ENCODE measurements at regions not wholly inside any gene's neighbourhood (a gene's known extent, or its start where the extent isn't known, plus 50 kb on each side); places are given as distances from the start of the nearest gene placed in this dataset.

DNA sequence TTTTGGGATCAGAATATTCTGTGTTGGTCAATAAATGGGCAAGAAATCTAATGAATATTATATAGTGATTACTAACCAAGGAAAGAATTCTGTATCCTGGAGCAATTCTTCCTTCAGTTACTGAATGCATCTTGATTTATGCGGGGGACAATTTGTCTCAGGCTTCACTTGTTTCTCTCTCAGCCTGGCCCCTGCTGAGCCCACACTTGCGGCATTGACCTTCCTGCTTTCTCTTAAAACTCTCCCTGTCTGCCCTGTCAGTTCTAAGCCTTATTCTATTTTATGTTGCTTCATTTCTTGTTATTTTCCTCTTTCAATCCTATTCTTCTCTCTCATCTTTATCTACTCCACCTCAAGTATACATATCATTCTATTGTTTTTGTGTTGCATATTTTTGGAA lies 122.1 kb upstream of the TPK1 start:
- no peak for DNase-seq (ENCODE audit: low spot score)

DNA sequence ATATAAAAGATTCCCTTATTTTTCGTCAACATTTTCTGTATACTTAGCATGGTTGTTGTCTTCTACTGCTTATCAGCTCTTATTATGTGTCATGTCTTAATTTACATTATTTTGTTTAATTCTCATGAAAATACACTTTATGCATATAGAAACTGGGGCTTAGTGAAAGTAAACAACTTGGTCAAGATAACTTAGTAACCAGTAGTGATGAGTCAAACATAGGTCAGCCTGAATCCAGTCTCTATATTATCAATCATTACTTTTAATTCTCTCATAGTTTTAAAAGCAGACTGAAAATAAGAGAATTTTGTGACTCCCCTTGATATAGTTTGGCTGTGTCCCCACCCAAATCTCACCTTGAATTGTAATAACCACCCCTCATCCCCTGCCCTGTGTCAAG lies 119.6 kb upstream of the TPK1 start:
- DNase-seq (ENCODE audit: low spot score) = no peak

DNA sequence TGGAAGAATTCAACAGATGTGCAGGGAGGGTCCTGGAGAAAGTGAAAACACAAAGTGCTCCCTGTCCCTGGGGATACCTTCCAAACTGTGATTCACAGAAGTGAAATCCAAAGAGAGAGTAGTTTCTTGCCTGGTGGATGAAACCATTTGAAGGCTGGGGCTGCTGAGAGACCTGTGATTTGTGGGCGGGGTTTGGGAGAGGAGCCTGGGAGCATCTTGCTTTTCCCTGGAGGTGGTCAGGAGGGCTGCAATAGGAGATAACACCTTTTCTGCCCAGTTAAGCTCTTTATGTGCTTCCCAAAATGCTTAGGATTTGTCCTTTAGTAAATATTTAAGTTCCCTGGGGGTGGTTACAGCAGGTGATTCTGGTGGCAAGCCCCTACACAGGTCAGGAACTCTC lies 105.3 kb upstream of the TPK1 start:
- no peak for DNase-seq (ENCODE audit: low spot score)

DNA sequence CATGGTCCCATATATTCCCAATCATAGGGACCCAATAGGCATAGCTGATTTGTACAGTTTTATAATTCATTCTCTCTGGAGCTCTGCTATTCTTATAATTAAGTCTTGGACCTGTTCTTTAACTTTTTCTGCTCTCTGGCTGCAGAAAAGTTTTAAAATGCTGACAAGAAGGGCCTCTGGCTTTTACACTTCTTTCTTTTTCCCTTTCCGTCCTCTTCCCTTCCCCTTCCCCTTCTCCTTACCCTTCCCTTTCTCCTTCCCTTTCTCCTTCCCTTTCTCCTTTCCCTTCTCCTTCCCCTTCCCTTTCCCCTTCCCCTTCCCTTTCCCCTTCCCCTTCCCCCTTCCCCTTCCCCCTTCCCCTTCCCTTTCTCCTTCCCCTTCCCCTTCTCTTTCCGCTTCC lies 101.3 kb upstream of the TPK1 start:
- DNase-seq (ENCODE audit: low spot score) = no peak

DNA sequence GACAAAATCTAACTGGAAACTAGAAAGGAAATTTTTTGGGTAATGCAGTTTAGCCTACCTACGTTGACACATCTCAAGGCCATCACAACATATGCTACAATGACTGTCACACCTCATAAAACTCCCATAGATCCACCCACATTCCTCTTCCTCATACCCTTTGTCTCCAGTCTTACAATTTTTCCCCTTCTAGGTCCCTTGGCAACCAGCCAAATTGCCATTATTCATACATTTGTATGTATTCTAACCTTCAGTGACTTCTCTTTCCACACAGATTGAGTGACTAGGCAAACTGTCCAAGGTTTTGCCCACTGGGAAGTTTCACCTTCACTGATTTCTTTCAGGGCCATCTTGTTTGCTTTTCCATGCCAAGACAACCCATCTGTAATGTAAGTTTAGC lies 100.5 kb upstream of the TPK1 start:
- no peak for DNase-seq (ENCODE audit: low spot score)

DNA sequence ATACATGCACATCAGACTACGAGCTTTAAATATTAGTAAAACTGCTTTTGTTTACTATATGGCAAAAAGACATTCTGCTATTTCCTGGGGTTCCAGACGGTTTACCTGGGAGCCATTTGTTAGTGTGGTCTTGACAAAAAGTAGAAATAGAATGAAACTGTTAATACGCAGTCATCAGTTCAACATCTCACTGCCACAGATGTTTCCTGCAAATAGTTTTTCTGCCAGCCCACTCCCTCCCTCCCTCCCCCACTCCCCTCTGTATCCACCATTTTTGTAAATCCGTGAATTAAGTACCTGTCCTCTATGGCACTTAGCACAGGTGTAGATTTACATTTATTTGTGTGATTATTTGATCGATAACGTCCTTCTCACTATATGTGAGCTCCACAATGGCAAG lies 74.6 kb upstream of the TPK1 start:
- DNase-seq (ENCODE audit: low spot score) = no peak

DNA sequence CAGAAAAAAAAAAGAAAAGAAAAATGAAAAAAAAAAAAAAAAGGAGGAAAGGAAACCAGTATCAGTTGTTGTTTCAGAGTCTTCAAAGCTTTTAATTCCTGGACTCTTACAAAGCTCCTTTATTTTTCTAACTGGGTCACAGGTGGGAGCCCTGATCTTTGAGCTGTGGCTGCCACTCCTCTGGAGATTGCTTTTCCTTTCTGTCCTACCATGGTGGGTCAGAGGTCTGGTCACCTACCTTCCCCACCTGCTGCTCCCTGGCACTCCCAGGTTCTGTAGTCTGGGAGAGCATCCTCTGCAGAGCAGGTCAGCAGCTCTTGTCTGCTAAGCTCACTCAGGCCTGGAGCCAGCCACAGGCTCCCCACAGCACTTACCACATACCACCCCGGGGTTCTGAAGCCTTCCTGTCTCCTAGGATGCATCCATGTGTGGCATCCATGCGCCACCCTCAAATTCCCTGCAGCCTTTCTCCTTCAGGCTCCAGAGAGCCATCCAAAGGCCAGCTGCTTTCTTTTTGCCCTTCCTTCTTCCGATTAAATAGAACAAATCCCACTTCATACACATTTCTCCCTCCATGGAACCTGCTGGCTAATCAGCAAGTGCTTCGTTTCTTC lies 73.2 kb upstream of the TPK1 start:
- DNase-seq (ENCODE audit: low spot score) = no peak

DNA sequence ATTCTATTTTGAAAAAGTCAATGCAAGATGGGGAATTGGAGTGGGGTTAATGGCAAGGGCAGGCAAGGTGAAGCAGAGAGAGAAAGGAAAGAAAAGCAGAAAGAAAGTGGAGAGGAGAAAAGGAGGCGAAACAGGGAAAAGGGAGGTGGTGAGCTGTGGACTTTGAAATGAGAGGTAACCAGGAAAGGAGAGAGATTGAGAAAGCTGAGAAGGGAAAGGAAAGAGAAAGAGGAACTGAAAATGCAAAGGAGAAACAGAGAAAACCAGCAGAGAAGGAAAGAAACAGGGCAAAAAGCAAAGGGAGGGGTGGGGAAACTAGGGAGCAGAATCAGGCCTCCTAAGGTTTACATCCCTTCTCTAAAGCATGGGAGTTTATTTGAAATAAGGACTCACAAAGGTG lies 72.5 kb upstream of the TPK1 start:
- DNase-seq (ENCODE audit: low spot score) = no peak

DNA sequence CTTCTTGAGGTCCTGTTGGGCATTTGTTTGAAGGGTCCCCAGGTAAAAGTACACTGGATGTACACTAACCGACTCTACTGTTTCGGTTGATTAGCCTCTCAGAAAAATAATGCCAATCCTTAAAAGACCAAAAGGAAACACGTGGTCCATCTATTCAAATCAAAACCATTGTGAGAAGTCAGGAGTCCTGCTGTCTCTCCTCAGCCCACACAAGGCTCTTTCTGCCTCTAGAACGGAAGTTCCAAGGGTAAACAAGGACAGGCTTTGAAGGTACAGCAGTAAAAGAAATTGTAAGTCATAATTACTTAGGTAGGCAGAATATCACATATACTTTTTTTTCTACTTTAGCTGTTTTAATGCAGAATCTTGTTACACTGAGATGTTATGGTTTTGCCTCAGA lies 71.7 kb upstream of the TPK1 start:
- peak; percentile 24 for DNase-seq (ENCODE audit: low spot score)

DNA sequence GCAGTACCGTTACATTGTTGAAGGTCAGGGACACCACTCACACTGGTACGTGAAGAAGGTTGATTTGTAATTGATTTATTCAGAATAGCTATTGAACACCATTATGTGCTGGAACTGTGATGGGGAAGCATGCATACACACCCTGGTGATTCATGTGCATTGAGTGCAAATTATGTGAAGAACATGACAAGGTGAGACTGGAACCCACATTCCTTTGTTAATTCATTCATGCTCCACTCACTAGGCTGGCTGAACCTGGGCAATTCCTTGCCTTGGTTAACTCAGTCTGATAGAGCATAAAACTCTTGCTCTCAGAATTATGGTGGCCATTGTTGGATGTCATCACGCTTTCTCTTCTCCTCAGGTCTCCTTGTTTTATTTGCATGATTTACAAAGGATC lies 67.3 kb upstream of the TPK1 start:
- no peak for DNase-seq (ENCODE audit: low spot score)

DNA sequence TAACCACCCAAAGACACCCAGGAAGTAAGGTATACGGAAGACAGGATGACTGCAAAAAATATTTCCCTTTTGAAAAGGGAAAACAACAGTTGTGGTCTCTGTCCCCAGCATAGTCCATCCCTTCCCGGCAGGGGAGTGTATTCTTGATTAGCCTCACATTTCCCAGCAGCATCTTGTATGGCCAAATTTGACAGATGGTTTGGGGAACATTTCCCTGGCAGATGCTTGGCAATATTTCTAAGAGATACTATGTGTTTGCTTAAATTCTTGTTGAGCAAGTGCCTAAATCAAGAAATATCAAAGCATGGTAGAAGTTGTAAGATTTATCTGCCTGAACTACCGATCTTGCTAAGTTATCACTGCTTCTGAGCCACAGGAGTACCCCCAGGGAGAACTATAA lies 56.9 kb upstream of the TPK1 start:
- DNase-seq (ENCODE audit: low spot score) = no peak
